HEK293T (cell line): ENCODE measurements at regions not wholly inside any gene's neighbourhood (a gene's known extent, or its start where the extent isn't known, plus 50 kb on each side); places are given as distances from the start of the nearest gene placed in this dataset.

Experiments
- CTCF ChIA-PET: fragments of 350-600 bp; formaldehyde crosslinking; extraction: SDS; loops from one replicate; lab custom pipeline; 2021; ENCODE audit warnings: antibody characterized with exemption, inconsistent platforms; lab: Yijun Ruan, JAX
- POLR2A ChIA-PET: fragments of 350-600 bp; formaldehyde crosslinking; extraction: SDS; loops from one replicate; lab custom pipeline; 2020; ENCODE audit warnings: antibody characterized with exemption, inconsistent platforms; lab: Yijun Ruan, JAX
- DNase-seq: peaks from one replicate; pipeline ENCODE4 v3.0.0; 2012; ENCODE audit warnings: mixed read lengths; ENCODE audit errors: extremely low spot score
- ARNT ChIP-seq: fragments of 450-650 bp; IDR thresholded peaks from 2 replicates; pipeline ENCODE4 v1.6.1; 2017; ENCODE audit warnings: mild to moderate bottlenecking
- BHLHE40 ChIP-seq: fragments of 450-650 bp; IDR thresholded peaks from 2 replicates; pipeline ENCODE4 v1.6.1; 2016; ENCODE audit warnings: mild to moderate bottlenecking, moderate library complexity, borderline replicate concordance
- CTBP1 ChIP-seq: fragments of 450-650 bp; IDR thresholded peaks from 2 replicates; pipeline ENCODE4 v1.6.1; 2016; ENCODE audit warnings: borderline replicate concordance
- ELF4 ChIP-seq: fragments of 450-650 bp; IDR thresholded peaks from 2 replicates; pipeline ENCODE4 v1.6.1; 2017; ENCODE audit warnings: antibody characterized with exemption
- FOXA1 ChIP-seq: fragments of 450-650 bp; IDR thresholded peaks from 2 replicates; pipeline ENCODE4 v1.6.1; 2016; ENCODE audit warnings: mild to moderate bottlenecking
- FOXK2 ChIP-seq: fragments of 450-650 bp; IDR thresholded peaks from 2 replicates; pipeline ENCODE4 v1.6.1; 2016; ENCODE audit warnings: mild to moderate bottlenecking
- FOXM1 ChIP-seq: fragments of 450-650 bp; IDR thresholded peaks from 2 replicates; pipeline ENCODE4 v1.6.1; 2017; ENCODE audit warnings: mild to moderate bottlenecking, borderline replicate concordance
- HDGF ChIP-seq: fragments of 450-650 bp; IDR thresholded peaks from 2 replicates; pipeline ENCODE4 v1.6.1; 2017; ENCODE audit warnings: antibody characterized with exemption, borderline replicate concordance
- L3MBTL2 ChIP-seq: fragments of 450-650 bp; conservative IDR thresholded peaks from 2 replicates; pipeline ENCODE4 v1.6.1; 2016; ENCODE audit warnings: mild to moderate bottlenecking
- LEF1 ChIP-seq: fragments of 450-650 bp; IDR thresholded peaks from 2 replicates; pipeline ENCODE4 v1.6.1; 2017; ENCODE audit warnings: mild to moderate bottlenecking, borderline replicate concordance
- NFRKB ChIP-seq: fragments of 450-650 bp; IDR thresholded peaks from 2 replicates; pipeline ENCODE4 v1.6.1; 2016; ENCODE audit warnings: mild to moderate bottlenecking, moderate library complexity
- SP1 ChIP-seq: fragments of 450-650 bp; IDR thresholded peaks from 2 replicates; pipeline ENCODE4 v1.6.1; 2017
- SUZ12 ChIP-seq: fragments of 450-650 bp; IDR thresholded peaks from 2 replicates; pipeline ENCODE4 v1.6.1; 2016; ENCODE audit warnings: mild to moderate bottlenecking
- TARDBP ChIP-seq: fragments of 450-650 bp; IDR thresholded peaks from 2 replicates; pipeline ENCODE4 v1.6.1; 2016
- ZNF384 ChIP-seq: fragments of 450-650 bp; IDR thresholded peaks from 2 replicates; pipeline ENCODE4 v1.6.1; 2016
- TF ChIP-seq, protein P1 (sequence below): fragments of 450-650 bp; IDR thresholded peaks from 2 replicates; pipeline ENCODE4 v1.6.1; 2016

DNA sequence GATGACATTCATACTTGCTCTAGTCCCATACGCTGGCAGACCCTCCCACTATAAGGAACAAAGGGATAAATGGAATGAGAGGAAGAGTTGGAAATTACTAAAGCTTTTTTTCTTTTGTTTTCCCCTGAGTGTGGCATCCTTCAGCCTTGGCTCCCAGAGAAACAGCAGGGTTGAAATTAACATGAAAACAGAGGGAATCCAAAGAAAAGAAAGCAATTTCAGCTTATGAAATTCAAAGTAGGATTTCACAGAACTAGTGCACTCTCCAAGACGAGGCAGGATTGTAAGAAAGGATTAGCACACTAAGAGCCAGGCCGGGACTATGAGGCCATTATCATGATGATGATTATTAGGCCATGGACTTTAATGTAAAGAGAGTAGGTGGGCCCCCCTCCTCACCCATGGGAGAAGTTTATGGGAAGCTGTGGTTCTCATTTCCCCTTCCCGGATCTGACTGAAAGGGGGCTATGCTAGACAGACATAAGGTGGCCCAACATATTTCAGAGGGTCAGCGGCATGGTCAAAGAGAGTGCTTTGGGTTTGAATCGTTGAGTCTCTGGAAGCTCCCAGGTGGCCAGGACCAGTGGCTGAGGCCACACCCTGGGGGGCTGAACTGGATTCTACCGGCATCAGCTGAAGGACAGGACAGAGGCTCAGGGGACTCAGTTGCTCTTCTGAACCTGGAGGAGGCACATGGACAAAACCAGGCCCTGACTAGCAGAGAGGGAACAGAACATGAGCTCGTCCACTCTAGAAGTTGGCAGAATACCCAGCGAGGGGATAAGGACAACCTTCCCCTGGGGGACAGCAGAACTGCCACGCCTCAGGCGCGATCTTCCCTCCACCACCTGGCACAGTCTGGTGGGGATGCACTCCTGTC is 100.1 kb upstream of the ARL4C start:
- ChIA-PET POLR2A (no interaction called here), CTCF (interaction anchor here (0.6 to 1.1 kb wide), 2 partner anchors 15 to 1502 kb away, joined by 3 to 4 read pairs; no protein-coding TSS in a partner anchor)
- DNase-seq, result no peak
- no peak for TF ChIP-seq ARNT
- no peak for TF ChIP-seq NFRKB
- no peak for TF ChIP-seq FOXA1
- TF ChIP-seq FOXK2, result no peak
- no peak for TF ChIP-seq HDGF
- TF ChIP-seq CTBP1, result no peak
- TF ChIP-seq L3MBTL2, result no peak
- no peak for TF ChIP-seq FOXM1
- no peak for TF ChIP-seq SP1
- no peak for TF ChIP-seq ZNF384
- TF ChIP-seq, protein P1, sequence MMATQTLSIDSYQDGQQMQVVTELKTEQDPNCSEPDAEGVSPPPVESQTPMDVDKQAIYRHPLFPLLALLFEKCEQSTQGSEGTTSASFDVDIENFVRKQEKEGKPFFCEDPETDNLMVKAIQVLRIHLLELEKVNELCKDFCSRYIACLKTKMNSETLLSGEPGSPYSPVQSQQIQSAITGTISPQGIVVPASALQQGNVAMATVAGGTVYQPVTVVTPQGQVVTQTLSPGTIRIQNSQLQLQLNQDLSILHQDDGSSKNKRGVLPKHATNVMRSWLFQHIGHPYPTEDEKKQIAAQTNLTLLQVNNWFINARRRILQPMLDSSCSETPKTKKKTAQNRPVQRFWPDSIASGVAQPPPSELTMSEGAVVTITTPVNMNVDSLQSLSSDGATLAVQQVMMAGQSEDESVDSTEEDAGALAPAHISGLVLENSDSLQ, result no peak
- no peak for TF ChIP-seq TARDBP
- TF ChIP-seq BHLHE40, result no peak
- no peak for TF ChIP-seq ELF4
- TF ChIP-seq SUZ12, result no peak

DNA sequence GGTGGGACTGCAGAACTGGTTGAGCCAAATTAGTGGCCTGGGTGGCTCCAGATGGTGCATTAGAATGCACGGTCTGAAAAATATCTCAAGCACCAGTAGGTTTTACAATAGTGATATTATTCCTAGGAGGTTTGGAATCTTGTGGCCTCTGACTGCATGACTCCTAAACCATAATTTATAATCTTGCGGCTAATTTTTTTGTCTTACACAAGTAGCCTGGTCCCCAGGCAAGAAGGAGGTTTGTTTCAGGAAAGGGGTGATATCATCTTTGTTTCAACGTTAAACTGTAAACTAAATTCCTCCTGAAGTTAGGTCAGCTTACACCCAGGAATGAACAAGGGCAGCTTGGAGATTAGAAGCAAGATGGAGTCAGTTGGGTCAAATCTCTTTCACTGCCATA is 98.9 kb upstream of the ARL4C start:
- ChIA-PET POLR2A (no interaction called here), CTCF (interaction anchor here (0.6 kb wide), 1 partner anchor 1500 kb away, joined by 3 read pairs; no protein-coding TSS in a partner anchor)

DNA sequence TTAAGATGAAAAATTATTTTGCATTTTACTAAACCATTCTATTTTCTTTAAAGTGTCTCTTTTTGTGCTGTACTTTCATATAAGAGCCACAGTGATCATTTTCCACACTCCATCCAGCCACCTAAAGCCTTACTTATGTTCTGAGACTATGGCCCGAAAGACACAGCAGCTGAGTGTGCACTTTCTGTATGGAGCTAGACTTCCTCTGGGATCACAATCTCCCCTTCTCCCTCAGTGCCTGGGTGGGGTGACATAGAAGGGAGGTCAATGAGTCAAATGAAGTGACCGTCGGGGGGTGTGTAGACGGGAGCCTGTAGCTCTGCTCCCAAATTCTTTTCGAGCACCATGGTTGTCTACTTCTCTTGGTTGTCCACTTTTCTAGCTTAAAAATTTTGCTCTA is 97.8 kb upstream of the ARL4C start:
- no peak for DNase-seq
- TF ChIP-seq LEF1 (no peak), FOXK2 (no peak), ZNF384 (no peak), NFRKB (no peak), CTBP1 (no peak), ELF4 (no peak), L3MBTL2 (no peak), BHLHE40 (no peak), SUZ12 (no peak), FOXA1 (no peak), TARDBP (no peak), ARNT (no peak), HDGF (no peak), SP1 (no peak), FOXM1 (no peak)
- TF ChIP-seq, protein P1, result no peak
- ChIA-PET CTCF (no interaction called here), POLR2A (no interaction called here)

More for the DNA sequence above, 98.9 kb upstream of the ARL4C start:
- TF ChIP-seq, protein P1, result no peak
- TF ChIP-seq TARDBP (no peak), HDGF (no peak), CTBP1 (no peak), BHLHE40 (no peak), SUZ12 (no peak), ARNT (no peak), FOXM1 (no peak), SP1 (no peak), ELF4 (no peak), ZNF384 (no peak), FOXA1 (no peak), NFRKB (no peak), LEF1 (no peak), FOXK2 (no peak), L3MBTL2 (no peak)
- no peak for DNase-seq

DNA sequence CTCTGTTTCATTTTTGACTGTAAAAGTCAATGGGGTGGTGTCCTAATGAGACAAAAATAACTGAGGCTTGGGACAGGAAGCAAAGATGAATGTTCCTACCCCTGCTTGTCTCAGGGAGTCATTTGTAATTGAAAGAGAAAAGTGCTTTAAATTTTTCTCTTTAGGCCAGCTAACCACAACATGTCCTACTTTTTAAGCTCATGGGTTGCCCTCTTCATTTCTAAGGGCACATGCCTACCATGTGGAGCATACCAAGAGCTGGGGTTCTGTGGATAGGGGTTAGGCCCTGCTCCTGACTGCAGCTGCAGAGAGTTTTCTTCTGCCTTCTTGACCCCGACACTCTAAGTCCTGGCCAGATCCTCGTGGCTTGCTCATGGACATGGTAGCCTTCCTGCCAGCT is 96.8 kb upstream of the ARL4C start:
- no peak for DNase-seq
- ChIA-PET CTCF (no interaction called here), POLR2A (no interaction called here)
- TF ChIP-seq SP1 (no peak), L3MBTL2 (no peak), SUZ12 (no peak), NFRKB (no peak), TARDBP (no peak), ARNT (no peak), FOXM1 (no peak), FOXK2 (no peak), FOXA1 (no peak), BHLHE40 (no peak), LEF1 (no peak), ELF4 (no peak), CTBP1 (no peak), ZNF384 (no peak), HDGF (no peak)
- TF ChIP-seq, protein P1, result no peak

DNA sequence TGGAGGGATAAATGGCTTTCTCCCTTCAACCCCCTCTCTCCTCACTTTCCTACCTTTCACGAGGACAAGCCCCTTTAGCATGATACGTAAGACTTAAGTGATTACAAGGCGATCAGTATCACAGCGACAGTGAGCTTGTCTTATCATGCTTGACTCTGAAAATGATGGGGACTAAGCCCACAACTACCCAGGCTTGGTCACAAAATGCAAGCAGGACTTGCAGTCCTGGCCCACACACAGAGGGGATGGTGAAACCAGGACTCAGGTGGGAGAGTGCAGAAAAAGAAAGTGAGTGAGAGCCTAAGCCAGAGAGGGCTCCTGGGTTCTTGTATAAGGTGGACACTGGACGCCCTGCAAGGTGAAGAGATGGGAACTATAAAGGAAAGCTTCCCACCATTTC is 95.7 kb upstream of the ARL4C start:
- DNase-seq, result no peak
- ChIA-PET CTCF (no interaction called here), POLR2A (interaction anchor here (0.8 kb wide), 1 partner anchor 12 kb away, joined by 3 read pairs; no protein-coding TSS in a partner anchor)
- TF ChIP-seq ELF4 (no peak), BHLHE40 (no peak), ARNT (no peak)
- TF ChIP-seq, protein P1, result no peak
